HG02981 (cell line): ENCODE measurements at regions not wholly inside any gene's neighbourhood (a gene's known extent, or its start where the extent isn't known, plus 50 kb on each side); places are given as distances from the start of the nearest gene placed in this dataset.

Experiments used
- ATAC-seq: cut with Tn5 transposase; IDR thresholded peaks from one replicate; pipeline ENCODE4 v1.9.1; 2021; ENCODE audit warnings: mild to moderate bottlenecking, moderate library complexity; ENCODE audit not compliant: unreplicated experiment

- ATAC-seq = no peak
Observed at GRCh38 chr15:69806287-69806915, 291.3 kb downstream of the TLE3 start.

DNA sequence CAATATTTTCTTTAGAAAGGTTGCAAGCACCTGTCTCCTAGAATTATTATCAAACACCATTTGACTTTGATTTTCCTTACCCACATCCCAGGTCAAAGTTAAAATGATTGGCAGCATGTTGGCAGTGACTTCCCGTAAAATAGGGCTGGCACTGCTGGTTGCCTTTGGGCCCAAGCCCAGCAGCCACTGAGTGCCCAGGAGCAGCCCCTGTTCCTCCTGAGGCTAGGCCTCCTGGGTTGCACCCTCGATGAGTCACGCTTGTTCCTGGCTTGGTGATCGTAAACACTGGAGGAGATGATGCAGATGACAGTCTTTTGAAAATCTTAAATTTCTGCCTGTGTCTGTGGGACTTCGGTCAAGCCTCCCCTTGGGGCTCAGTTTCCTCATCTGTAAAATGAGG lies 290.0 kb downstream of the TLE3 start:
- ATAC-seq = no peak

DNA sequence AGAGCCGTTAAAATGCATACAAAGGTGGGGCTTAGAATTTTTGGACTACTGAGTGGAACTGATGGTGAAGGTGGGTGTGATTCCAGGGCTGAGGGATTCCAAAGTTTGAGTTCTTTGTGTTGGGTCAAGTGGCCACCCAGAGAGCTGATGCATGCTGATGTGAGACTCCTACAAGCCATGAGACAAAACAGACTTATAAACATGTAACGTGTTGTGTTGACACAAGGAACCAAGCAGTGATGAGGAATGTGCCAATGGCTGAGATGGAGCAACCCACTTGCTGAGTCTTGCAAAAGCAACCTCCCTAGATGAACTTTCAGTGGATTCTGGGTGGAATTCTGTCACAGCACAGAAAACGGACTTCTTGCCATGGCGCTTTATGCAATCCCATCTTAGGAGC lies 289.0 kb downstream of the TLE3 start:
- ATAC-seq = no peak

DNA sequence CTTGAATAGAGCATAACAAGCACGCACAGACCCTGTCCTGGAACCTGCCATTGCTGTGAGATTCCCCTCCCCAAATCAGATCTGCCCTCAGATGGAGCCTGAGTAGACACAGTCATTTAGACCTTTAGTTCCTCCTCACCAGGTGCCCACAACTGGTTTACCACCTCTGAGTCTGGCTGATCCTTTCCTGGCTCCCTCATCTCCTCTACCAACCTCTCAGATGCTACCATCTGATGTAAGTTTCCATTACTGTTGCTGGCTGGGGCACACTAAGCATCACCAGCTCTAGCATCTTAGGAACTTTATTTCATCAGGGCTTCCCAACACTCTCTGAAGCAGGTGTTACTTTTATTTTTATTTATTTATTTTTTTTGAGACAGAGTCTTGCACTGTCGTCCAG lies 288.3 kb downstream of the TLE3 start:
- ATAC-seq = no peak

- no peak for ATAC-seq
Observed at GRCh38 chr15:69810431-69811354, 287.0 kb downstream of the TLE3 start.

DNA sequence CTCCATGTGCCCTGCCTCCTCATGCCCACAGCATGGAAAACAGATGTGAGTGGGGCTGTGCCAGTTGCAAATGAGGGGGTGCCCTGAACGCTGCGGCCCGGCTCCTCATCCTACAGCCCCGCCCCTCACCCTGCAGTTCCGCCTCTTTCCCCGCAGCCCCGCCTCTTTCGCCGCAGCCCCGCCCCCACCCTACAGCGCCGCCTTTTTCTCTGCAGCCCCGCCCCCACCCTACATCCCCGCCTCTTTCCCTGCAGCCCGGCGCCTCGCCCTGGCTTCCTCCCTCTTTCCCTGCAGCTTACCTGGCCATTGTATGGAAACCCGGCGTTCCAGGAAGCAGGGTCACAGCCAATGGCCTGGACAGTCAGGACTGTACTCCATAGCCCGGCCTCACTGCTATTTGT lies 284.9 kb downstream of the TLE3 start:
- ATAC-seq = no peak

- no peak for ATAC-seq
Observed at GRCh38 chr15:69813881-69814280, 283.8 kb downstream of the TLE3 start.

- no peak for ATAC-seq
Observed at GRCh38 chr15:69814932-69815331, 282.8 kb downstream of the TLE3 start.

GRCh38 chr15:69815793-69816192 lies 281.9 kb downstream of the TLE3 start:
- no peak for ATAC-seq

- no peak for ATAC-seq
Observed at GRCh38 chr15:69816522-69816921, 281.2 kb downstream of the TLE3 start.

DNA sequence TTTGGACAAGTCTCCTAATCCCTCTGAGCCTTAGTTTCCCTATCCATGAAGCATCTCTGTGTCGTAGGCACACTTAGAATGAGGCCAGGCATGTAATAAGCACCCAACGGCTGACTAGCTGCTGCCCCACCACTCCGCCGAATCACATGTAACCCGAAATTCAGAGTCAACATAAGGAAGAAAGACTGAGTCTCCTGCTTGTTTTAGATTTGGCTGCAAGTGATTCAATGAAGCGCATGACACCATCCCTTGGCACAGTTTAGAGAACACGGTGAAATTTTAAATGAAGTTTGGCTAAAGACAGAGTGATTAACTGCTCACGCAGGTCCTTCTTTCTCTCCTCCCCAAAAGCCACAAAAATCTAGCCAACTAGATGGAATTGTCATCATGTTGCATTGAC lies 279.2 kb downstream of the TLE3 start:
- ATAC-seq = no peak

DNA sequence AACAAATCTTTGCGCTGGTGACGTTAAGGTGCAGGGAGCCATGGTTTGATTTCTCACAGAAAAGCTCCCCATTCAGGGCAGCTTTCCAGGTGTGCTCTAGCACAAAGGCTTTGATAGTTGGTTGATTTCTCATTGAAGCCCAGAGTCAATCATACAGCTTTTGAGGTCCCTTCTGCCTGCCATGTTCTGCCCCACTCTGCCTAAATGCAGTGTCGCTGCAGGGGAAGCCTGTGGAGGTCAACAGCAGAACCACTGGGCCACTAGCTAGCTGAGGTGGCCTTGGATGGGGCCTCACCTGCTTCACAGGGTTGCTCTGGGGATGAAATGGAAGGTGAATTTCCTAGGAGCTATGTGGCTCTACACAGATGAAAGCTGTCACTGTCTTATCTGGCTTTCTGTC lies 278.3 kb downstream of the TLE3 start:
- ATAC-seq = no peak

DNA sequence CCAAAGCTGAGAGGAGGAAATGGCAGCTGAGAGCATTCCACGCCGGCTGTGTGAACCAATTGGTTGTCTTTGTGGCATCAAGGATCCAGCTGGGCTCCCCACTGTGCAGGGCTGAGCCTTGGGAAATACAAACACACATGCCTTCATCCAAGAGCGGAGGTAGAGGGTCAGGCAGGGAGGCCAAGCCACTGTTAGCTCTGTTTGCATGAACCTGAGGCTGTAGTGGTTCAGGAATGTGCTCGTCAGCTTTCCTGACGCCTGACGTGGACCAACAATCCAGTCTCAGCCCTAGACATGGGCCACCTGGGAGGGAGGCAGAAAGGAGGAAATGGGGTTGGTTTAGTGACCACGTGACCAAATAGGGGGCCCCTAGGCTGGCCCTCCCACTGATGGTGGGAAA lies 276.9 kb downstream of the TLE3 start:
- ATAC-seq = no peak

DNA sequence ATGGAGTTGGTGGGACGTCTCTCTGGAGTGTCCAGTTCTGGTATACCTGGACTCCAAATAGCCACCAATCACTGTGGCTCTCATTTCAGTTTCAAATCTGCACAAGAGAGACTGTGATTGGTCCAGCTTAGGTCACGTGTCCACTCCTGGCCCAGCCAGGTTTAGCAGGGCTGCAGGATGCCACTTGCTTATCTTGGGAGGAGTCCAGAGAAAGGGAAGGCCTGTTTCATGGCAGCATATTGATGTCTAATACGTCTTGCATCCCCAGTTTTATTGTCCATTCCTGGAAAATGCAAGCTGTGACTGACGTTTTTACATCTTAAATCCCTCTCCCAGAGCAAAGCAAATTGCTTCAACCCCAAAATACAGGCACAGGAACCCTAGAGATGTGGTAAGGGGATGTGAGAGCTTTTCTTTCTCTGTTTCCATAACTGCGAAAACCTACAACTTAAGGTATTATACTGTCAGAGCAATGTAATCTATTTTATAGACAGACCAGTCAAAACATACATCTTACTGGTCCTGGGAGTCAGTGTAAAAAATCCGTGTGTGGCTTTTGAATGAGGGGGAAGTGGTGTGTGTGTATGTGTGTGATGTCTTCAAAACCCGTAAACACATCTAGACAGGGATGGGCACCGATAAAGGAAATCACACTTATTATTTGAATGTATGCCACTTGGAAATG lies 274.4 kb downstream of the TLE3 start:
- ATAC-seq = no peak

GRCh38 chr15:69824075-69824876 lies 273.4 kb downstream of the TLE3 start:
- ATAC-seq = no peak

DNA sequence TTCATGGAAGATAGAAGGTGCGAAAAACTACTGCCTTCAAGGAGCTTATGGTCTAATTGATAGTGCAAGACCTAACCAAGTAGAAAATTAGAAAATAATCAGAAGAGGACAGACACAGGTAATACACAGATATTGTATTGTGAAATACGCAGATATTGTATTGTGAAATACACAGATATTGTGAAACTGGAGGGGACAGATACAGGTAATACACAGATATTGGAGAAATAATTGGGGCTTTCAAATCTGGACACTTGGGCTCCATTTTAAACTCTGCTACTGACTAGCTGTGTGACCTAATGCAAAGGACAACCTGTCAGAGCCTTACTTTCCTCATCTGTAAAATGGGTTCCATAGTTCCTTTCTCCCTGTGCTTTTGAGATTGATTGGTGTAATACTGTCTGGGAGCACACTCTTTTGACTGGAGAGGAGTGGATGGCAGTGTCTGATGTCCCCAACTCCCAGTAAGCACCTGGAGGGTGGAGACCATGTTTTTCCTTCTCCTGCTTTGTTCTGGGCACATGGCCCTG lies 272.8 kb downstream of the TLE3 start:
- ATAC-seq = no peak

DNA sequence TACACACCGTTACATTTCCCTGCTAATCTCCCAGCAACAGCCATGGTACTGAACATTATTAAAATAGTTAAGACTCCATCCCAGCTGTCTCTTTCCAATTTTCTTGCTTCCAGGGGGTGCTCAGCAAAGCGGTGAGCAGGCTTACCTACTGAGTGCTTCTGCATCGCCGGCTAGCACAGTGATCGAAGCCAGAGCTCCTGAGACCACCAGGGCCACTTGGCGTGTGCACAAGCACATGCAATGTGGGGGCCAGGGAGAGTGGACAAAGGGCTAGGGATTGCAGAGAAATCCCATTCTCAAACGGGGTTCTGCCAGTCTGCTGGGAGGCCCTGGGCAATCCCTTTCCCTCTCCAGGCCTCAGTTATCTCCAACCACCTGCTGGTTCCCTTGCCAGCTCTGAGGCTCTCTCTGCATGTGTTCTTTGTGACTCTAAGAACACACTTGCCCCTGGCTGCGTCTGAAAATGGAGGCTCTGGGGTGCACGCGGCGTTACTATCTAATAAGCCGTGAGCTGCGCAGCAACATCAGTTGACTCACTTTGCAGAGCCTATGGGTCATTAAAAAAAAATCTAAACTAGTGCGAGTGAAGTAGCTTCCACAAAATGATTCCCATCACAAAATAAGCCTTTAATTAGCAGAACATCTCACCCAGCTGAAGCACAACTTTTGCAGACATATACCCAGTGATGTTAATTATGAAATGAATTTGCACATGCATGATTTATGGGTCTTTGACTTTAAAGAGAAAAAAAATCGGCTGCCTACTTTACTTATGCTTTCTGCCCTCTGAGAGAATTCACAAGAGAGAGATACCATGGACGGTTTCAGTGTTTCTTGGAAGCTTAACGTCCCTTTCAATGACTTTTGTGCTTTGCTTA lies 271.5 kb downstream of the TLE3 start:
- ATAC-seq = no peak

DNA sequence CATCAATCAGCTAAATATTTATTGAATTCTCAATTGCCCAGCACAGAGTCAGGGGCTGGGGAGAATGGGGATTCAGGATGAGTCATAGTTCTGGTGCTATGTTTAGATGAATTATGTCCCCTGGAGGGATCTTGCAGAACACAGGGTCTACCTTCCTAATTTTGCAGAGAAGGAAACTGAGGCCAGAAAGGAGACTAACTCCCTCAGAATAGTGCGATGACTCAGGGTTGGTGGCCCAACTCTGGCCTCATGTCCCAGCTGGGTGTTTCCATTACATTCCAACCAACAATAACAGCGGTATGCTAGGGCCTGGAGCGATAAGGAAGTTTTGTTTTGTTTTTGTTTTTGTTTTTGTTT lies 270.9 kb downstream of the TLE3 start:
- no peak for ATAC-seq

GRCh38 chr15:69827751-69828150 lies 270.0 kb downstream of the TLE3 start:
- ATAC-seq = no peak
